ENCODE measurements at regions not wholly inside any gene's neighbourhood (a gene's known extent, or its start where the extent isn't known, plus 50 kb on each side); places are given as distances from the start of the nearest gene placed in this dataset.

DNA sequence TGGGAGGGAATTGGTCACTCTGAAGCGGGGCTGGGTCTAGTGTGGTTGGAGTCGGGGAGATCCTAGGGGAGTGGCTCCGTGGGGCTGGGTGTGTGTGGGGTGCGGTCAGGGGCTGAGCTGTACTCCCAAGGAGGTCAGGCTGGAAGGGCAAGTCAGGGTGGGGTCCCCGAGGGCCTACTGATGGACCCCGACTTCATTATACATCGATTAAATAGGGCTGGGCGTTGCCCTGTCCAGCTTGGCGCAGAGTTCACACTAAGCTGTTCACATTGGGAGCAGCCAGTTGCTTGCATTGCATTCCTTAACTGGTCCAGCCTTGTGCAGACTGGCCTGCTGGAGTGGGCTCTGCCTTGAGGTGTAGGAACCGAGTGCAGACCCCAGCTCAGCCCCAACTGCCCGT is 131.2 kb downstream of the ASB1 start:
- TF ChIP-seq CTCF (IDR thresholded peaks at IDR 0.05) (no peak), POLR2AphosphoS5 (IDR thresholded peaks at IDR 0.05; ENCODE audit: low read depth, low read length) (no peak)
